ENCODE measurements at regions not wholly inside any gene's neighbourhood (a gene's known extent, or its start where the extent isn't known, plus 50 kb on each side); places are given as distances from the start of the nearest gene placed in this dataset.
A peak's percentile ranks its signal among the peaks of the same experiment; 100 is the strongest.

GRCh38 chr11:126113963-126114362, 51.3 kb upstream of the CDON start:
- no peak for FAIRE-seq
- no peak overlapping the region for H3K4me3 ChIP-seq (ENCODE audit: low read depth, low read length)
- H3K36me3 ChIP-seq (ENCODE audit: control insufficient read depth, insufficient read depth, low read length) = no peaks in the 10 kb centered on the region
- peaks cover 3% of the 10 kb centered on the region for H3K27me3 ChIP-seq (ENCODE audit: control insufficient read depth, insufficient read depth, low read length)
- TF ChIP-seq, protein P1, sequence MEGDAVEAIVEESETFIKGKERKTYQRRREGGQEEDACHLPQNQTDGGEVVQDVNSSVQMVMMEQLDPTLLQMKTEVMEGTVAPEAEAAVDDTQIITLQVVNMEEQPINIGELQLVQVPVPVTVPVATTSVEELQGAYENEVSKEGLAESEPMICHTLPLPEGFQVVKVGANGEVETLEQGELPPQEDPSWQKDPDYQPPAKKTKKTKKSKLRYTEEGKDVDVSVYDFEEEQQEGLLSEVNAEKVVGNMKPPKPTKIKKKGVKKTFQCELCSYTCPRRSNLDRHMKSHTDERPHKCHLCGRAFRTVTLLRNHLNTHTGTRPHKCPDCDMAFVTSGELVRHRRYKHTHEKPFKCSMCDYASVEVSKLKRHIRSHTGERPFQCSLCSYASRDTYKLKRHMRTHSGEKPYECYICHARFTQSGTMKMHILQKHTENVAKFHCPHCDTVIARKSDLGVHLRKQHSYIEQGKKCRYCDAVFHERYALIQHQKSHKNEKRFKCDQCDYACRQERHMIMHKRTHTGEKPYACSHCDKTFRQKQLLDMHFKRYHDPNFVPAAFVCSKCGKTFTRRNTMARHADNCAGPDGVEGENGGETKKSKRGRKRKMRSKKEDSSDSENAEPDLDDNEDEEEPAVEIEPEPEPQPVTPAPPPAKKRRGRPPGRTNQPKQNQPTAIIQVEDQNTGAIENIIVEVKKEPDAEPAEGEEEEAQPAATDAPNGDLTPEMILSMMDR (IDR thresholded peaks at IDR 0.05; ENCODE audit: insufficient read depth, low read length, severe bottlenecking) = no peak
- no peak for DNase-seq (ENCODE audit: low read depth)

GRCh38 chr11:126113515-126113957, 50.9 kb upstream of the CDON start:
- peak; percentile 93 for DNase-seq (ENCODE audit: low read depth)
- TF ChIP-seq, protein P1 (IDR thresholded peaks at IDR 0.05; ENCODE audit: insufficient read depth, low read length, severe bottlenecking) = peak; percentile 16
- Histone ChIP-seq H3K36me3 (ENCODE audit: control insufficient read depth, insufficient read depth, low read length) (no peaks in the 10 kb centered on the region), H3K27me3 (ENCODE audit: control insufficient read depth, insufficient read depth, low read length) (peaks cover 3% of the 10 kb centered on the region), H3K4me3 (ENCODE audit: low read depth, low read length) (no peak overlapping the region)
- peak; percentile 100 for FAIRE-seq

- H3K36me3 ChIP-seq (ENCODE audit: control insufficient read depth, insufficient read depth, low read length) = no peaks in the 10 kb centered on the region
- H3K4me3 ChIP-seq (ENCODE audit: low read depth, low read length) = no peak overlapping the region
- DNase-seq (ENCODE audit: low read depth) (no peak), FAIRE-seq (no peak)
- TF ChIP-seq, protein P1 (IDR thresholded peaks at IDR 0.05; ENCODE audit: insufficient read depth, low read length, severe bottlenecking) = no peak
- peaks cover 3% of the 10 kb centered on the region for H3K27me3 ChIP-seq (ENCODE audit: control insufficient read depth, insufficient read depth, low read length)
These were observed 50.3 kb upstream of the CDON start for GRCh38 chr11:126113012-126113411.

DNA sequence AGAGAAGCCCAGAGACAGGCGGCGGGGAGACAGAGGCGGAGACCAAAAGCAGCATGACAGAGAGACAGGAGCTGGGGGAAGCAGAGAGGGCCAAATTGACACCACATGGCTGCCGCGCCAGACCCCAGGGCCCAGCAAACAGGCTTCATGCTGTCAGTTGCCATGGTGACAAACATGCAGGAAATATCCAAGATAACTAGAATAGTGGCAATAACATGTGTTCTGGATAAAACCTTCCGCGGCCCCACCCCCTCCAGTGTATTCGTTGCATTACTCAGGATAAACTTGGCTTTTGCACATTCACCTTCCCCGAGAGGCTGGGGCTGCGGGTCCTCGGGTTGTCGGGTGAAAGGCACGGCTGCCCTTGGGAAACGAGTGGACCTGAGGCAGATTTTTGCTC, 49.9 kb upstream of the CDON start:
- Histone ChIP-seq H3K36me3 (ENCODE audit: control insufficient read depth, insufficient read depth, low read length) (no peaks in the 10 kb centered on the region), H3K4me3 (ENCODE audit: low read depth, low read length) (no peak overlapping the region), H3K27me3 (ENCODE audit: control insufficient read depth, insufficient read depth, low read length) (peaks cover 3% of the 10 kb centered on the region)
- DNase-seq (ENCODE audit: low read depth) (no peak), FAIRE-seq (no peak)
- TF ChIP-seq, protein P1 (IDR thresholded peaks at IDR 0.05; ENCODE audit: insufficient read depth, low read length, severe bottlenecking) = no peak
